ENCODE measurements at regions not wholly inside any gene's neighbourhood (a gene's known extent, or its start where the extent isn't known, plus 50 kb on each side); places are given as distances from the start of the nearest gene placed in this dataset.

- H3K18ac ChIP-seq (ENCODE audit: insufficient read length, low read depth, low read length): no peak overlapping the region
- no peak overlapping the region for H3K9ac ChIP-seq (ENCODE audit: extremely low read depth, insufficient read length, low read length)
- DNase-seq: no peak
- no peaks in the 10 kb centered on the region for H3K23me2 ChIP-seq (ENCODE audit: insufficient read length, low read depth, low read length, poor library complexity, severe bottlenecking)
- TF ChIP-seq CTCF (conservative IDR thresholded peaks at IDR 0.05): no peak
- no peak overlapping the region for H3K14ac ChIP-seq (ENCODE audit: insufficient read depth, low read length)
- H3K9me3 ChIP-seq (ENCODE audit: control insufficient read depth, low read depth, low read length): no peaks in the 10 kb centered on the region
- no peak overlapping the region for H3K4ac ChIP-seq (ENCODE audit: low read depth, low read length)
- H4K91ac ChIP-seq (ENCODE audit: insufficient read length, low read depth, low read length): no peak overlapping the region
- no peaks in the 10 kb centered on the region for H3K79me2 ChIP-seq (ENCODE audit: insufficient read depth, low read length)
- H2BK15ac ChIP-seq (ENCODE audit: low read depth, low read length): no peak overlapping the region
- peaks cover 15 to 40% (median 22%) of the 10 kb centered on the region in 3 experiments for H3K36me3 Mint-ChIP-seq (ENCODE audit: insufficient read depth in 1 of 3, low read depth in 3 of 3)
- no peak overlapping the region for H2AK5ac ChIP-seq (ENCODE audit: insufficient read length, low read length)
- H2BK12ac ChIP-seq (ENCODE audit: insufficient read length, low read depth, low read length): no peak overlapping the region
- H4K5ac ChIP-seq (ENCODE audit: insufficient read length, low read depth, low read length): no peak overlapping the region
- no peak overlapping the region for H3T11ph ChIP-seq (ENCODE audit: low read length)
- H3K4me1 Mint-ChIP-seq: no peaks in the 10 kb centered on the region
- no peak overlapping the region for H2BK120ac ChIP-seq (ENCODE audit: low read depth, low read length, poor library complexity, severe bottlenecking)
- H2AFZ ChIP-seq (ENCODE audit: low read length): no peak overlapping the region
- H3K27ac ChIP-seq (ENCODE audit: insufficient read length, low read depth, low read length): no peak overlapping the region
- H3K79me1 ChIP-seq (ENCODE audit: insufficient read depth, low read depth, low read length, poor library complexity, severe bottlenecking): no peaks in the 10 kb centered on the region
- H4K8ac ChIP-seq (replicated peaks; ENCODE audit: insufficient read length, low read depth, low read length): no peak overlapping the region
- WGBS (ENCODE audit: extremely low coverage, insufficient read length, low lambda C conversion rate): no CpG with 5 or more reads among the region's 4 CpGs
- no peak overlapping the region for H3K56ac ChIP-seq (ENCODE audit: insufficient read length, low read depth, low read length)
- no peak overlapping the region for H3K4me2 ChIP-seq (ENCODE audit: insufficient read depth, insufficient read length, low read length)
- H4K20me1 ChIP-seq (ENCODE audit: control insufficient read depth, insufficient read depth, insufficient read length): no peaks in the 10 kb centered on the region
- H3K23ac ChIP-seq (ENCODE audit: insufficient read length, low read depth, low read length): no peak overlapping the region
- no peak overlapping the region for H3K27ac Mint-ChIP-seq
- H3K4me1 ChIP-seq (ENCODE audit: insufficient read depth, low read length): no peaks in the 10 kb centered on the region
- no peaks in the 10 kb centered on the region for H3K27me3 ChIP-seq (ENCODE audit: insufficient read depth, low read length)
- H2BK5ac ChIP-seq (ENCODE audit: insufficient read length, low read length): no peak overlapping the region
- no peaks in the 10 kb centered on the region for H3K27me3 Mint-ChIP-seq (ENCODE audit: low read depth)
- H2BK20ac ChIP-seq (ENCODE audit: low read depth, low read length, poor library complexity, severe bottlenecking): no peak overlapping the region
- peaks cover 31 to 38% of the 10 kb centered on the region in 2 experiments for H3K9me3 Mint-ChIP-seq
- H3K4me3 Mint-ChIP-seq: no peak overlapping the region
These were observed 175.2 kb downstream of the RND3 start for GRCh38 chr2:150312271-150312670.
